ENCODE measurements at regions not wholly inside any gene's neighbourhood (a gene's known extent, or its start where the extent isn't known, plus 50 kb on each side); places are given as distances from the start of the nearest gene placed in this dataset.

- DNase-seq (ENCODE audit: low spot score): no peak
- TF ChIP-seq CTCF (IDR thresholded peaks at IDR 0.05; ENCODE audit: extremely low read depth, missing control alignments): no peak
These were observed 1065.7 kb upstream of the PABPC4L start for GRCh38 chr4:135267148-135267865.

- TF ChIP-seq CTCF (IDR thresholded peaks at IDR 0.05; ENCODE audit: extremely low read depth, missing control alignments): no peak
- DNase-seq (ENCODE audit: low spot score): no peak
These were observed 1054.5 kb upstream of the PABPC4L start for GRCh38 chr4:135256111-135256510.

- no peak for DNase-seq (ENCODE audit: low spot score)
- no peak for TF ChIP-seq CTCF (IDR thresholded peaks at IDR 0.05; ENCODE audit: extremely low read depth, missing control alignments)
These were observed 1048.5 kb upstream of the PABPC4L start for GRCh38 chr4:135250040-135250439.

GRCh38 chr4:135249024-135249423 lies 1047.4 kb upstream of the PABPC4L start:
- TF ChIP-seq CTCF (IDR thresholded peaks at IDR 0.05; ENCODE audit: extremely low read depth, missing control alignments): no peak
- DNase-seq (ENCODE audit: low spot score): no peak

- DNase-seq (ENCODE audit: low spot score): no peak
- TF ChIP-seq CTCF (IDR thresholded peaks at IDR 0.05; ENCODE audit: extremely low read depth, missing control alignments): no peak
These were observed 1043.1 kb upstream of the PABPC4L start for GRCh38 chr4:135244696-135245095.

GRCh38 chr4:135244056-135244455 lies 1042.5 kb upstream of the PABPC4L start:
- no peak for DNase-seq (ENCODE audit: low spot score)
- TF ChIP-seq CTCF (IDR thresholded peaks at IDR 0.05; ENCODE audit: extremely low read depth, missing control alignments): no peak

GRCh38 chr4:135240796-135241195 lies 1039.2 kb upstream of the PABPC4L start:
- TF ChIP-seq CTCF (IDR thresholded peaks at IDR 0.05; ENCODE audit: extremely low read depth, missing control alignments): no peak
- no peak for DNase-seq (ENCODE audit: low spot score)
